Hepatocyte (in vitro differentiated cells): ENCODE measurements at regions not wholly inside any gene's neighbourhood (a gene's known extent, or its start where the extent isn't known, plus 50 kb on each side); places are given as distances from the start of the nearest gene placed in this dataset.

Experiments used
- EZH2 ChIP-seq: fragments of 200-600 bp; sonication (generic); IDR thresholded peaks from 2 replicates; pipeline ENCODE4 v1.6.1; 2016; ENCODE audit warnings: antibody characterized with exemption, mild to moderate bottlenecking, borderline replicate concordance
- TF ChIP-seq, protein P1 (sequence below): fragments of 200-600 bp; sonication (generic); IDR thresholded peaks from 2 replicates; pipeline ENCODE4 v1.5.1; 2016; ENCODE audit warnings: antibody characterized with exemption, mild to moderate bottlenecking; ENCODE audit not compliant: poor library complexity

DNA sequence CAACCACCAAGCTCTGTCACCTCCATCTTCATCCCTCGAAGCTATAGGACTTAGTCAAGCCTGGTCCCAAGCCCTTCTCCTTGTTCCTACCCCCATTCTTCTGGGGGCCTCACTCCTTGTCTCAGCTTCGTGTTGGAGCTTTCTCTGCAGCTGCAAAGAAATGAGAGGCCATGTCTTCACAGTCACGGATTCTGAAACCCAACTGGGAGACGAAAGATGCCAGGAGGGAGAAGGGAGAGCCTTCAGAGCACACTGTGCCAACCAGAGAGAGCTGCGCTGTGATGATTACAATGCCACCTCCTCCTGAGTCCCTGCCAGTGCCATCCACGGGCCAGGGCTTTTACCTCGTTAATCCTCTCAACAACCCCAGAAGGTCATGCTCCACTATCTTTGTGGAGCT is 469.3 kb downstream of the TBC1D22A start:
- TF ChIP-seq EZH2: no peak
- TF ChIP-seq, protein P1, sequence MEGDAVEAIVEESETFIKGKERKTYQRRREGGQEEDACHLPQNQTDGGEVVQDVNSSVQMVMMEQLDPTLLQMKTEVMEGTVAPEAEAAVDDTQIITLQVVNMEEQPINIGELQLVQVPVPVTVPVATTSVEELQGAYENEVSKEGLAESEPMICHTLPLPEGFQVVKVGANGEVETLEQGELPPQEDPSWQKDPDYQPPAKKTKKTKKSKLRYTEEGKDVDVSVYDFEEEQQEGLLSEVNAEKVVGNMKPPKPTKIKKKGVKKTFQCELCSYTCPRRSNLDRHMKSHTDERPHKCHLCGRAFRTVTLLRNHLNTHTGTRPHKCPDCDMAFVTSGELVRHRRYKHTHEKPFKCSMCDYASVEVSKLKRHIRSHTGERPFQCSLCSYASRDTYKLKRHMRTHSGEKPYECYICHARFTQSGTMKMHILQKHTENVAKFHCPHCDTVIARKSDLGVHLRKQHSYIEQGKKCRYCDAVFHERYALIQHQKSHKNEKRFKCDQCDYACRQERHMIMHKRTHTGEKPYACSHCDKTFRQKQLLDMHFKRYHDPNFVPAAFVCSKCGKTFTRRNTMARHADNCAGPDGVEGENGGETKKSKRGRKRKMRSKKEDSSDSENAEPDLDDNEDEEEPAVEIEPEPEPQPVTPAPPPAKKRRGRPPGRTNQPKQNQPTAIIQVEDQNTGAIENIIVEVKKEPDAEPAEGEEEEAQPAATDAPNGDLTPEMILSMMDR: no peak
